HL-60 (cell line): ENCODE measurements at regions not wholly inside any gene's neighbourhood (a gene's known extent, or its start where the extent isn't known, plus 50 kb on each side); places are given as distances from the start of the nearest gene placed in this dataset.

Experiments
- DNase-seq, 2 experiments: peaks; one replicate each; pipeline ENCODE4 v3.0.0-alpha.2; 2010 to 2020; ENCODE audit warnings: low read depth in 1 of 2, low spot score in 1 of 2
- H3K27ac ChIP-seq: fragments of 250-450 bp; sonication (Bioruptor Pico); replicated peaks from 2 replicates; pipeline ENCODE4 v1.5.1; 2020; ENCODE audit warnings: mild to moderate bottlenecking, moderate library complexity
- H3K27me3 ChIP-seq: fragments of 250-450 bp; sonication (Bioruptor Pico); 2 replicates; pipeline ENCODE4 v1.5.1; 2021; ENCODE audit warnings: mild to moderate bottlenecking, moderate library complexity; ENCODE audit not compliant: insufficient read depth, poor library complexity, severe bottlenecking
- H3K4me3 ChIP-seq: replicated peaks from 2 replicates; pipeline ENCODE4 v1.5.1; 2011; ENCODE audit warnings: mild to moderate bottlenecking, control low read depth, low read length; ENCODE audit not compliant: insufficient read depth
- GABPA ChIP-seq: IDR thresholded peaks from 2 replicates; pipeline ENCODE4 v1.6.1; 2012; ENCODE audit warnings: low read depth
- POLR2AphosphoS5 ChIP-seq: IDR thresholded peaks from 2 replicates; pipeline ENCODE4 v1.6.1; 2012; ENCODE audit warnings: low read depth
- REST ChIP-seq: IDR thresholded peaks from 2 replicates; pipeline ENCODE4 v1.6.1; 2012; ENCODE audit warnings: low read depth; ENCODE audit not compliant: insufficient replicate concordance
- SPI1 ChIP-seq: IDR thresholded peaks from 2 replicates; pipeline ENCODE4 v1.6.1; 2012; ENCODE audit warnings: low read depth, mild to moderate bottlenecking, borderline replicate concordance
- TF ChIP-seq, protein P1 (sequence below): IDR thresholded peaks from one replicate; pipeline ENCODE4 v1.5.1; 2011; ENCODE audit warnings: low read length, control low read depth, inconsistent platforms; ENCODE audit not compliant: insufficient read depth

GRCh38 chr4:29596228-29596627 lies 1123.9 kb upstream of the PCDH7 start:
- no peak for DNase-seq
- Histone ChIP-seq H3K4me3 (no peak overlapping the region), H3K27me3 (no peaks in the 10 kb centered on the region), H3K27ac (no peak overlapping the region)
- no peak for TF ChIP-seq POLR2AphosphoS5

DNA sequence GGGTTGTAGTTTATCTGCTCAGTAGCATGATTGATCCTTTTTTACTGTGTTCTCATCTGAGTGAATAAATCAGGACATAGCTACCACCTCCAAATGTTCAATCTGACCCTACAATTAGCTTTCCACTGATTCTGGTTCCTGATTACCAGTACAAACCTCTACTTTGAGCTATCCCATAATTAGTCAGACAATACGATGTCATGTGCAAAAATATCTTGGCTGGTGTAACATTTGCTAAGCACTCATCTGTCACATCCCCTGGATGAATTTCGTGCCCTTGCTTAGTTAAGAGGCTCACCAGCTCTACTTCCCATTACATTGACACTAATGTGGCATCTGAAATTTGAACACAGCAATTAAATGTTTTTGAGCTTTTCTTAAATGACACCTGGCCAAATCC lies 1101.0 kb upstream of the PCDH7 start:
- no peak overlapping the region for H3K4me3 ChIP-seq
- no peak overlapping the region for H3K27ac ChIP-seq
- no peaks in the 10 kb centered on the region for H3K27me3 ChIP-seq
- DNase-seq: no peak
- TF ChIP-seq GABPA (no peak), POLR2AphosphoS5 (no peak), REST (no peak), SPI1 (no peak)
- TF ChIP-seq, protein P1, sequence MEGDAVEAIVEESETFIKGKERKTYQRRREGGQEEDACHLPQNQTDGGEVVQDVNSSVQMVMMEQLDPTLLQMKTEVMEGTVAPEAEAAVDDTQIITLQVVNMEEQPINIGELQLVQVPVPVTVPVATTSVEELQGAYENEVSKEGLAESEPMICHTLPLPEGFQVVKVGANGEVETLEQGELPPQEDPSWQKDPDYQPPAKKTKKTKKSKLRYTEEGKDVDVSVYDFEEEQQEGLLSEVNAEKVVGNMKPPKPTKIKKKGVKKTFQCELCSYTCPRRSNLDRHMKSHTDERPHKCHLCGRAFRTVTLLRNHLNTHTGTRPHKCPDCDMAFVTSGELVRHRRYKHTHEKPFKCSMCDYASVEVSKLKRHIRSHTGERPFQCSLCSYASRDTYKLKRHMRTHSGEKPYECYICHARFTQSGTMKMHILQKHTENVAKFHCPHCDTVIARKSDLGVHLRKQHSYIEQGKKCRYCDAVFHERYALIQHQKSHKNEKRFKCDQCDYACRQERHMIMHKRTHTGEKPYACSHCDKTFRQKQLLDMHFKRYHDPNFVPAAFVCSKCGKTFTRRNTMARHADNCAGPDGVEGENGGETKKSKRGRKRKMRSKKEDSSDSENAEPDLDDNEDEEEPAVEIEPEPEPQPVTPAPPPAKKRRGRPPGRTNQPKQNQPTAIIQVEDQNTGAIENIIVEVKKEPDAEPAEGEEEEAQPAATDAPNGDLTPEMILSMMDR: no peak

DNA sequence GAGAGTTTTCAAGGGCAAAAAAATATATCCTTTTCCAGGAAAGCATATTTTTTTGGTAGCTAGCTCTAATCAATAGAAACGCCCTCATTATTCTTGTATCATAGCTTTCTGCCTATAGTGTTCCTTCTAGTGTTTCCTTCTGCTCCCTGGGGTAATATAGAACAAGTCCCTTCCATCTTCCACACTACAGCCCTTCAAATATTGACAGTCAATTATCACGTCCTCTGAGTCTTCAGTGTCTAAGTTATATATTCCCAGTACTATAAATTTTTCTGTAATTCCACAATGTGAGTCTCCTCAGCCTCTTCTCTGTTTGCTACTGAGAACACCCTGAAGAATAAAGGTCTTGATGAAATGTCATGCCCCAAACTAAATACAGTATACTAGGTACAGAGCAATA lies 1088.0 kb upstream of the PCDH7 start:
- Histone ChIP-seq H3K27me3 (no peaks in the 10 kb centered on the region), H3K27ac (no peak overlapping the region), H3K4me3 (no peak overlapping the region)
- TF ChIP-seq, protein P1: no peak
- TF ChIP-seq REST: no peak
- no peak for TF ChIP-seq POLR2AphosphoS5
- TF ChIP-seq GABPA: no peak
- no peak for TF ChIP-seq SPI1
- DNase-seq: no peak

DNA sequence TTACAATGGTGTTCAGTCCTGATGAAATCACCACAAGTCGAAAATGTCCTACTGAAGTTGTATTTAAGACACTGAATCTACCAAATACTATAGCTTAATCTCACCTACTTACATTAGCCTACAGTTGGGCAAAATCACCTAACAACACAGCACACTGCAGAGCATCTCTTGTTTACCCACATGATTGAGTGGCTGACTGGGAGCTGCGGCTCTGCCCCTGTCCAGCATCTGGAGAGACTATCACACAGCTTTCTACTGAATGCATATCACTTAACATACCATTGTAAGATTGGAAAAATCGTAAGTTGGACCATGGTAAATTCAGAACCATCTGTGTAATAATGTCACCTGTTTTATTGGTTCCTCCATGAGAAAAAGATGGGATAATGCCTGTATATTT lies 1083.2 kb upstream of the PCDH7 start:
- Histone ChIP-seq H3K27me3 (no peaks in the 10 kb centered on the region), H3K27ac (no peak overlapping the region), H3K4me3 (no peak overlapping the region)
- TF ChIP-seq, protein P1: no peak
- TF ChIP-seq GABPA: no peak
- no peak for TF ChIP-seq SPI1
- no peak for DNase-seq
